ENCODE measurements at regions not wholly inside any gene's neighbourhood (a gene's known extent, or its start where the extent isn't known, plus 50 kb on each side); places are given as distances from the start of the nearest gene placed in this dataset.
A peak's percentile ranks its signal among the peaks of the same experiment; 100 is the strongest.

DNA sequence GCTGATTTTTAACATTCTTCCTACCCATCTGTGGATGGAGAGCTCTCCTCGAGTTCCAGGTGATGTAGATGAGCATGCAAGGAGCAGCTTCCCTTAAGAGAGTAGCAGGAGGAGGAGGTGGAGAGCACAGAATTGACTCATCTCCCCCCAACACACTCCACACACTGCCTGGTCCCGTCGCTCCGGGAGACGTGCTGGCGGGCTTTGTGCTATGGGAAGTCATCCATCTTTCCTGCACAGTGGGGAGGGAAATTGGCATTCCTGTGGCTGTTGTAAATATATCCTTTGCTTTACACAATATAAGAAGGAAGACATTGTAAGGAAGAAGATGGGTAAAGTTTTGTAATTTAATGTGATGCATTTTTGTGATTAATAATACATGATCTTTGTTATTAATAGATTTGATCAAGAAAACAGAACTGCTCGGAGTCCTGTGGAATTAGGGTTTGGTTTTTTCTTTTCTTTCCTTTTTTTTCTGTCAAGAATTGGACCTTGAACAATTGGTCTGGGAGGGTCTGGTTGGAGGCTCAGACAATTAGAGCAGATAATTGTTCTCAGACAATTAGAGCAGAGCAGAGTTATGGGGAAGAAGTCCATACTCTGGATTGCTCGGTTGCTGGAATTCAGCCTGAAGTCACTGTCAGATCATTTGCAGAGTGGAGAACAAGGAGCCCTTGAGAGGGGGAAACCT lies 297.8 kb downstream of the GADD45G start:
- no peak for DNase-seq (ENCODE audit: low read depth, low spot score)

DNA sequence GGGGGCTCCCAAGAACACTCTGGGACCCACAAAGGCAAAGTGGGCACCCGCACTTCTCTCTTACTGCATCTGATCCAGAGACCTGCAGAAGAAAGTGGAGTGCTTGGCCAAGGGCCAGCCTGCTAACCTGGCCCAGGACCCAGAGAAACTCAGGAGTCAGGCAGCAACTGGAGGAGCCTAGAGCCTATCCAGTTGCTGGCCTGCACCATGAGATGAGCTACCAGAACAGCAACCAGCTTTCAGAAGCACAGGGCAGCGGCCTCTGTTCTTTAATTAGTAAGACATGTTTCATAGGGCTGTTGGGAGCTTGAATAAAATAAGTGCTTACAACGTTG lies 298.3 kb downstream of the GADD45G start:
- no peak for DNase-seq (ENCODE audit: low read depth, low spot score)

DNA sequence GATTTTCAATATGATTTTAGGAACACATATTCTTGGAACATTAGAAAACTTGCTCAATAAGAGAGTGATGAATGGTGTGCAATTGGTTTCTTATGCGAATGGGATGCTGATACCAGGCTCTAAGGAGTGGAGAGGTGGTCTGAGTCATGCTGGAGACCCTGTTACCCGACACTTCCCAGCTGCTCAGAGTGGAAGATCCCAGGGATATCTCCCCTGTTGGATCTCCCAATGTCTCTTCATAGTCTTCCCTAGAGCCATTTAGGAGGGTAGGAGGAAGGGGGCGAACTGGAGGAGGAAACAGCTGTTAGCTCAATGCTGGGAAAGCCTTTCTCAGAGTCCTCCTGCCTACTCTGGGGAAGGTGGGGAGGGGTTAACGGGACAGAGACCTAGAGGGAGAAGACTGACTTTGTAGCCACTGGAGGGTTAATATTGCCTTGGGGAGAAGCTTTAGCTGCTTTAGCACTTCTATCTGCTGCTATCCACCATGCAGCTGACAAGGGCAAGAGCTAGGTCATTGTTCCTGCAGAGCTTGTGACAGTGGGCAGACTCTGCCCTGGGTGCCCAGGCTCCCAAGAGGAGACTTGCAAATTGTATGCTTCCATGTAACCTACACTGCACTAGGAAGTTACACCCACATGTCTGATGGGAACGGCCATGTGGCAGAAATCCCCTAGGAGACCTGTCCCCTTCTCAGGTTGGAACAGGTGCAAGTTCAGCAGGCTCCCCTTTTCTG lies 301.0 kb downstream of the GADD45G start:
- DNase-seq (ENCODE audit: low read depth, low spot score) = no peak

DNA sequence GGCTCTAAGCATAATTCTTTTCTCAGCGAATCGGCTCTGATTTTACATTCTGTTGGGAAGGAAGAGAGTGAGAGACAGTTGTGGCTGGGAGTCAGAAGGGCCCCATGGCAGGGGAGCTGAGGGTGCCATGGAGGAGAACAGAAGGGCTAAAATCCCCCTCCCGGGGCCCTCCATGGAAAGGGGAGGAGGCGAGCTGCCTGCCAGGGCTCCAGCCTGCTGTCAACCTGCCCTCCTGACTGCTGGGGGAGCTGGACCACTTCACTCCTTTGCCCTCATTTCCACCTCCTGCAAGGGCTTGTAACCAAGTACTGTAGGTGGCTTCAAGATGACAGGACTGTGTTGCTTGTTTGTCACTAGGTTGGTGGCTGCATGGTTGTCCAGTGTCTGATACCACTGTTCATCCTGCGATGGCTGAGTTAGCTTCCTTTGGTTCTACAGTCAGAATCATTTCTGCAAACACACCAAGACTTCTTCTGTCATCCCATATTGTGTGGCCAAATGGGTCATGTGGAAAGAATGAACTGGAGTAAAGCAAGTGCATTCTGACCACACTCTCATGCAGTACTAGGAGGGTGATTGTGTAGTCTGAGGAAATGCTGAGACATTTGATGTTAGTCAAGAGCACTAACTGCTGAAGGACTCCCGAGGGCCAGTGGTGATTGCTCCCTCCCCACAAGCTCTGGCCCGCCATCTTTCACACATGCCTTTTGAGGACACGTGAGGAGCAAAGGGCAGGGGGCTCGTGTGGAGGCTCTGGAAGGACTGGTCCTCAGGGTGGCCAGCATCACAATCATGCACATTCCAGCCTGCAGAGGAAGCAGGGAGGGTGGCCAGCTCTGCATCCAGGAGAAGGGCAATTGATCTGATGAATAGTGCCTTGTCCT lies 307.2 kb downstream of the GADD45G start:
- no peak for DNase-seq (ENCODE audit: low read depth, low spot score)

DNA sequence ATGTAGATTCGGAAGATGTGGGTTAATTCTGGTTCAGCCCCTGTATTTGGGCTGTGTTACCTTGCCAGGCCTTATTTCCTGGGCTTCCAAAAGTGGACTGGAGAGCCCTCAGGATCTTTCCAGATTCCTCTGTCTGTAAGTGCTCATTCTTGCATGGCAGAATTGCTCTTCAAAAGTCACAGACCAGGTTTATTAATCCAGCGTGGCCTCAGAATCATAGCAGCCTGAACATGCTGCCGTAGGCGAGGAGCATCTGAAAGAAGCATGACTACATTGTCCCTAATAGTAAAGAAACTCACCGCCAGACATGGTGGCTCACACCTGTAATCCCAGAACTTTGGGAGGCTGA lies 307.8 kb downstream of the GADD45G start:
- no peak for DNase-seq (ENCODE audit: low read depth, low spot score)

DNA sequence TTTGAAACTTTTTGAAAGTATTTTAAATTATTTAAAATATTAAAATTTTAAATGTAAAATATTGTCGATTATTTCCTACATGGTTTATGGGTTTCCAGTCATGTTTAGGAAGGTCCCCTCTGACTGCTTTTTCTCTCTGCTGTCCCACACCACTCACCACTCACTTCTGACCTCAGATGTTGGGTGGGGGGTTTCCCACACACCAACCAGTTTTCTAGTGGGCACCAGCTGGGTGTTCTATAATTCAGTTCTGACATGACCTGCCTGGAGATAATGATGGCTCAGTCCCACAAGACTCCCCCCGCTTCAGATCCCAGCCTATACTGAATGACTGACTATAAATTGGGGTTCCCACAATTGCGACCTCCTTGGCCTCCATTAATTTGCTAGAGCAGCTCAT lies 310.4 kb downstream of the GADD45G start:
- DNase-seq (ENCODE audit: low read depth, low spot score) = no peak

GRCh38 chr9:89916001-89916597 lies 311.3 kb downstream of the GADD45G start:
- DNase-seq (ENCODE audit: low read depth, low spot score) = no peak

DNA sequence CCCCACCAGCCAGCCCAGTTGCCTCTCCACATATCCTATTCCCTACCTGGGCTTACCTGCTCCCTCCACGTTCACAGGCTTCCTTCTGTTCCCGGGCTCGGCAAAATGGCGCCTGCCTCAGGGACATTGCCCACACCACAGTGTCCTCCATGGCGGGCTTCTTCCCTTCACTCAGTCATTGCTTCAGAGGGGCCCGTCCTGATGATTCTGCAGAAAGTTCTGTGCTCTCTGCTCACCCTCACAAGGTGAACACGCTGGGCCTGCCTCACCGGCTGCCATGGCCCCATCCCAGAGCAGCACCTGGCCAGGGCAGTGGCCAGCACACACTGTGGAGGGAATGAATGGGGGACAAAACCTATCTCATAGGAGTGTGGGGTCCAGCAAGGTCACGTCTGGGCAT lies 313.0 kb downstream of the GADD45G start:
- DNase-seq (ENCODE audit: low read depth, low spot score) = no peak

GRCh38 chr9:89919171-89919681 lies 314.4 kb downstream of the GADD45G start:
- DNase-seq (ENCODE audit: low read depth, low spot score) = no peak

- DNase-seq (ENCODE audit: low read depth, low spot score) = no peak
Measured at GRCh38 chr9:89920131-89920530, 315.3 kb downstream of the GADD45G start.

- DNase-seq (ENCODE audit: low read depth, low spot score) = no peak
Measured at GRCh38 chr9:89920951-89921350, 316.1 kb downstream of the GADD45G start.

GRCh38 chr9:89922099-89922498 lies 317.3 kb downstream of the GADD45G start:
- no peak for DNase-seq (ENCODE audit: low read depth, low spot score)

- no peak for DNase-seq (ENCODE audit: low read depth, low spot score)
Measured at GRCh38 chr9:89923174-89923573, 318.4 kb downstream of the GADD45G start.

- DNase-seq (ENCODE audit: low read depth, low spot score) = peak; percentile 15
Measured at GRCh38 chr9:89923961-89924504, 319.2 kb downstream of the GADD45G start.

- DNase-seq (ENCODE audit: low read depth, low spot score) = no peak
Measured at GRCh38 chr9:89924611-89925010, 319.8 kb downstream of the GADD45G start.

GRCh38 chr9:89926167-89926566 lies 321.4 kb downstream of the GADD45G start:
- DNase-seq (ENCODE audit: low read depth, low spot score) = no peak

GRCh38 chr9:89926691-89927220 lies 321.9 kb downstream of the GADD45G start:
- DNase-seq (ENCODE audit: low read depth, low spot score) = no peak

DNA sequence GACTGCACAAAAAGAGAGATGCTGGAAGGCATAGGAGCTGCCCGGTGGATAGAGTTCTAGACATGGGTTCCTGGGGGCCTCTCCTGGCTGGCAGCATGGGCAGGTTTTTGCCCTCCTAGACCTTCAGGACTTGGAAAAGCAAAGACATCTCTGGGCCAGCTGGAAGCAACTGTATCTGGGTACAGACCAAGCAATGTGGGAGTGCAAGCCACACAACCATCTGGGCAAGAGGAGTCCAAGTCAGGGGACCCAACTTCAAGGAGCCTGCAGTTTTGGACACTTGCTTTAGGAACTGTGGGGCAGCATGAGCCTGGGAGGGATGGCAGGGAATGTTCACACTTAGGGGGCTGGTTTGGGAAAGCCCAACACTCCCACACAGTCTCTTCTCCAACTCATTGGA lies 323.3 kb downstream of the GADD45G start:
- no peak for DNase-seq (ENCODE audit: low read depth, low spot score)

DNA sequence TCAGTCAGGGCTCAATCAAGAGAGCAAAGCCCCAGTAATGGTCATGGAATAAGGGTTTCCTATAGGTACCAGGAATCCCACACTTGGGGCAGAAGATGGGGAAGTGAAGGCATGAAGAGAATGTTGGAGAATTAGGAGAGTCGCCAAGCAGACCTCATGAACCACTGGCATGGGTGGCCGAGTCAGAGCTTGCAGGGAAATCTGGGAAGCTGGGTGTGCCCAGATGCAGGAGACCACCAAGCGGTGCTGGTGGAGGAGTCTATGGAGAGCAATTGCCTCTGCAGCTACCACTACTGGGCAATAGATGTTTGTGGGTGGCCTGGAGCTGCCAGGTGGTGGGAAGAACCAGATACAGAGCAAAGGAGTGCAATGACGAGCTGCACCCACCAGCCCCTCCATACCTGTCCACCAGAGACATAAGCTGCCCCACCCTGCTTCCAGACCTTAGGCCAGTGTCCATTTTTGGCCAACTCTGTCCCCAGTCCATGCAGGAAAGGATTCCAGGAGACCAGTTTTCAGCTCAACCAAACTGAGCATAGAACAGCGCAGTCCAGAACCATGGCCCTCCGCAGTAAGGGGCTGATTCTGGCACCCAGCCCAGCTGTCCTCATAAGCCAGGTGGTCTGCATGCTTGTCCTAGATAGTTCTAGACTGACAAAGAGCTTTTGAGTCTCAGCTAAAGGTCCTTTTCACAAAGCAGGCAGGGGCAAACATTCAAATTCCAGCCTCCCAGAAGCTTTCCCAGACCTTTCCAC lies 323.9 kb downstream of the GADD45G start:
- DNase-seq (ENCODE audit: low read depth, low spot score) = no peak

GRCh38 chr9:89929315-89929672 lies 324.5 kb downstream of the GADD45G start:
- DNase-seq (ENCODE audit: low read depth, low spot score) = no peak
